ENCODE measurements at regions not wholly inside any gene's neighbourhood (a gene's known extent, or its start where the extent isn't known, plus 50 kb on each side); places are given as distances from the start of the nearest gene placed in this dataset.

GRCh38 chr16:50464325-50465290 is 83.6 kb upstream of the NKD1 start:
- Histone ChIP-seq H3K4me1 (ENCODE audit: insufficient read depth) (no peaks in the 10 kb centered on the region), H3K36me3 (ENCODE audit: insufficient read depth) (no peaks in the 10 kb centered on the region), H3K4me3 (ENCODE audit: low read depth, low read length) (no peak overlapping the region), H3K27ac (ENCODE audit: low read depth) (no peak overlapping the region)
- 92% methylated on average over 16 of the region's 16 CpGs for WGBS
- no peak for DNase-seq (ENCODE audit: extremely low spot score)

- Histone ChIP-seq H3K36me3 (ENCODE audit: insufficient read depth) (no peaks in the 10 kb centered on the region), H3K4me3 (ENCODE audit: low read depth, low read length) (no peak overlapping the region), H3K4me1 (ENCODE audit: insufficient read depth) (no peaks in the 10 kb centered on the region), H3K27ac (ENCODE audit: low read depth) (no peak overlapping the region)
- no peak for DNase-seq (ENCODE audit: extremely low spot score)
- 76% methylated on average over 3 of the region's 3 CpGs for whole genome bisulfite sequencing
These were observed 84.4 kb upstream of the NKD1 start for GRCh38 chr16:50463581-50464324.

- H3K36me3 ChIP-seq (ENCODE audit: insufficient read depth), result no peaks in the 10 kb centered on the region
- 67% methylated on average over 12 of the region's 12 CpGs for WGBS
- no peak overlapping the region for H3K4me3 ChIP-seq (ENCODE audit: low read depth, low read length)
- no peak overlapping the region for H3K27ac ChIP-seq (ENCODE audit: low read depth)
- H3K4me1 ChIP-seq (ENCODE audit: insufficient read depth), result no peaks in the 10 kb centered on the region
- DNase-seq (ENCODE audit: extremely low spot score), result no peak
These were observed 85.2 kb upstream of the NKD1 start for GRCh38 chr16:50462793-50463507.

GRCh38 chr16:50461400-50461760 is 86.8 kb upstream of the NKD1 start:
- WGBS, result 82% methylated on average over 4 of the region's 4 CpGs
- Histone ChIP-seq H3K36me3 (ENCODE audit: insufficient read depth) (no peaks in the 10 kb centered on the region), H3K4me1 (ENCODE audit: insufficient read depth) (no peaks in the 10 kb centered on the region), H3K4me3 (ENCODE audit: low read depth, low read length) (no peak overlapping the region), H3K27ac (ENCODE audit: low read depth) (no peak overlapping the region)
- DNase-seq (ENCODE audit: extremely low spot score), result no peak

- Histone ChIP-seq H3K27ac (ENCODE audit: low read depth) (no peak overlapping the region), H3K36me3 (ENCODE audit: insufficient read depth) (no peaks in the 10 kb centered on the region), H3K4me1 (ENCODE audit: insufficient read depth) (no peaks in the 10 kb centered on the region), H3K4me3 (ENCODE audit: low read depth, low read length) (no peak overlapping the region)
- no peak for DNase-seq (ENCODE audit: extremely low spot score)
- 90% methylated on average over 16 of the region's 16 CpGs for WGBS
These were observed 87.4 kb upstream of the NKD1 start for GRCh38 chr16:50460538-50461399.

- H3K27ac ChIP-seq (ENCODE audit: low read depth), result no peak overlapping the region
- DNase-seq (ENCODE audit: extremely low spot score), result no peak
- WGBS, result 56% methylated on average over 13 of the region's 13 CpGs
- no peaks in the 10 kb centered on the region for H3K36me3 ChIP-seq (ENCODE audit: insufficient read depth)
- H3K4me1 ChIP-seq (ENCODE audit: insufficient read depth), result no peaks in the 10 kb centered on the region
- no peak overlapping the region for H3K4me3 ChIP-seq (ENCODE audit: low read depth, low read length)
These were observed 88.6 kb upstream of the NKD1 start for GRCh38 chr16:50459496-50460080.

GRCh38 chr16:50458667-50459495 is 89.3 kb upstream of the NKD1 start:
- no peak for DNase-seq (ENCODE audit: extremely low spot score)
- WGBS, result 55% methylated on average over 16 of the region's 16 CpGs
- no peak overlapping the region for H3K4me3 ChIP-seq (ENCODE audit: low read depth, low read length)
- no peak overlapping the region for H3K27ac ChIP-seq (ENCODE audit: low read depth)
- H3K4me1 ChIP-seq (ENCODE audit: insufficient read depth), result no peaks in the 10 kb centered on the region
- H3K36me3 ChIP-seq (ENCODE audit: insufficient read depth), result no peaks in the 10 kb centered on the region

GRCh38 chr16:50457979-50458491 is 89.2 kb upstream of the BRD7 start:
- DNase-seq (ENCODE audit: extremely low spot score), result no peak
- Histone ChIP-seq H3K27ac (ENCODE audit: low read depth) (no peak overlapping the region), H3K36me3 (ENCODE audit: insufficient read depth) (no peaks in the 10 kb centered on the region), H3K4me3 (ENCODE audit: low read depth, low read length) (no peak overlapping the region), H3K4me1 (ENCODE audit: insufficient read depth) (no peaks in the 10 kb centered on the region)
- 80% methylated on average over 5 of the region's 5 CpGs for WGBS

- Histone ChIP-seq H3K36me3 (ENCODE audit: insufficient read depth) (no peaks in the 10 kb centered on the region), H3K4me3 (ENCODE audit: low read depth, low read length) (no peak overlapping the region), H3K27ac (ENCODE audit: low read depth) (no peak overlapping the region), H3K4me1 (ENCODE audit: insufficient read depth) (no peaks in the 10 kb centered on the region)
- 47% methylated on average over 4 of the region's 4 CpGs for WGBS
- DNase-seq (ENCODE audit: extremely low spot score), result no peak
These were observed 88.6 kb upstream of the BRD7 start for GRCh38 chr16:50457423-50457822.

- no peak for DNase-seq (ENCODE audit: extremely low spot score)
- Histone ChIP-seq H3K4me3 (ENCODE audit: low read depth, low read length) (no peak overlapping the region), H3K27ac (ENCODE audit: low read depth) (no peak overlapping the region), H3K4me1 (ENCODE audit: insufficient read depth) (no peaks in the 10 kb centered on the region), H3K36me3 (ENCODE audit: insufficient read depth) (no peaks in the 10 kb centered on the region)
- 67% methylated on average over 7 of the region's 7 CpGs for WGBS
These were observed 86.6 kb upstream of the BRD7 start for GRCh38 chr16:50455288-50455845.

GRCh38 chr16:50453446-50453845 is 84.7 kb upstream of the BRD7 start:
- no peak overlapping the region for H3K27ac ChIP-seq (ENCODE audit: low read depth)
- H3K4me3 ChIP-seq (ENCODE audit: low read depth, low read length), result no peak overlapping the region
- H3K4me1 ChIP-seq (ENCODE audit: insufficient read depth), result no peaks in the 10 kb centered on the region
- WGBS, result 92% methylated on average over 7 of the region's 7 CpGs
- H3K36me3 ChIP-seq (ENCODE audit: insufficient read depth), result no peaks in the 10 kb centered on the region
- no peak for DNase-seq (ENCODE audit: extremely low spot score)
